Gastrocnemius medialis (tissue), 4 donors: ENCODE measurements at regions not wholly inside any gene's neighbourhood (a gene's known extent, or its start where the extent isn't known, plus 50 kb on each side); places are given as distances from the start of the nearest gene placed in this dataset.

Source experiments
- CTCF ChIP-seq, 5 experiments: fragments of 450-650 bp in 3 of 5; fragments of 200-600 bp in 2 of 5; sonication (generic) in 2 of 5; IDR thresholded peaks in 4 of 5; conservative IDR thresholded peaks in 1 of 5; 1 replicate in 4 of 5; 2 replicates in 1 of 5; pipeline ENCODE4 v1.5.1; 2016 to 2019; ENCODE audit warnings: antibody characterized with exemption in 5 of 5, mild to moderate bottlenecking in 3 of 5, moderate library complexity in 3 of 5
- POLR2A ChIP-seq, 2 donors: fragments of 450-650 bp; IDR thresholded peaks; one replicate each; pipeline ENCODE4 v1.6.1; 2017; ENCODE audit warnings: antibody characterized with exemption in 2 of 2, mild to moderate bottlenecking in 2 of 2, moderate library complexity in 2 of 2

- TF ChIP-seq CTCF (IDR thresholded peaks at IDR 0.05 in 4 of 5, conservative IDR thresholded peaks at IDR 0.05 in 1 of 5): no peak
- no peak for TF ChIP-seq POLR2A (IDR thresholded peaks at IDR 0.05)
These were observed 302.2 kb downstream of the ISL1 start for GRCh38 chr5:51685419-51685818.
